Left ventricle myocardium superior (tissue), 1 donor: ENCODE measurements at regions not wholly inside any gene's neighbourhood (a gene's known extent, or its start where the extent isn't known, plus 50 kb on each side); places are given as distances from the start of the nearest gene placed in this dataset.
"Not testable (repeated sequence)": the region's sequence is repeated elsewhere in the genome, so short reads cannot be mapped to it uniquely, and the experiment has no call there.

Experiments used
- ATAC-seq: fragments of 200-7000 bp; cut with Tn5 transposase; one replicate; pipeline ENCODE4 v1.9.1; 2020; ENCODE audit warnings: mild to moderate bottlenecking, moderate library complexity
- DNase-seq: peaks from one replicate; pipeline ENCODE4 v3.0.0-alpha.2; 2020
- intact Hi-C: fragments of 100-400 bp; cut with micrococcal nuclease; formaldehyde crosslinking; loops from one replicate; pipeline ENCODE4 v1.11.0; 2022
- donor health status: DM: no; HTN: yes; CAD: no; lungs with severe emphysema.

GRCh38 chr10:125266541-125266940 is 106.2 kb upstream of the CTBP2 start:
- DNase-seq = no peak
- no peak for ATAC-seq
- intact Hi-C loops = no loop called here

DNA sequence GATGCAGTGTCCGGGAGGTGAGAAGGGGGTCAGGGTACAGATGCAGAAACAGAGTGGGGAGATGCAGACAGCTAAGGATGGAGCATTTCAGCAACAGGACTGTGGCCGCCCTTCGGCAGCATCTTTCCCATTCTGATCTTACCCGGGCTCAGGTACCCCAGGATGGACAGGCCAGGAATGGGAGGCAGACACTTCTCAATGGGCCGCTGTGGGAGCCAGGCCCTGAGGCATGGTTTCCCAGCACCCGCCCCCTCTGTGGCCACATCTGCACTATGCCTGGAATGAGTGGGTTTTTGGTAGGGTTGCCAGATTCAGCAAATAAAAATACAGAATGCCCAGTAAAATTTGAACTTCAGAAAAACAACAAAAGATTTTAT is 105.2 kb upstream of the CTBP2 start:
- DNase-seq (no peak), ATAC-seq (no peak)
- intact Hi-C loops = no loop called here

GRCh38 chr10:125264757-125265578 is 104.6 kb upstream of the CTBP2 start:
- DNase-seq (no peak), ATAC-seq (no peak)
- intact Hi-C loops = no loop called here

- intact Hi-C loops = no loop called here
- ATAC-seq = no peak
- DNase-seq = no peak
These were observed 103.7 kb upstream of the CTBP2 start for GRCh38 chr10:125264091-125264490.

GRCh38 chr10:125263551-125263950 is 103.2 kb upstream of the CTBP2 start:
- intact Hi-C loops = no loop called here
- no peak for ATAC-seq
- no peak for DNase-seq

GRCh38 chr10:125262920-125263319 is 102.6 kb upstream of the CTBP2 start:
- intact Hi-C loops = no loop called here
- no peak for DNase-seq
- no peak for ATAC-seq

DNA sequence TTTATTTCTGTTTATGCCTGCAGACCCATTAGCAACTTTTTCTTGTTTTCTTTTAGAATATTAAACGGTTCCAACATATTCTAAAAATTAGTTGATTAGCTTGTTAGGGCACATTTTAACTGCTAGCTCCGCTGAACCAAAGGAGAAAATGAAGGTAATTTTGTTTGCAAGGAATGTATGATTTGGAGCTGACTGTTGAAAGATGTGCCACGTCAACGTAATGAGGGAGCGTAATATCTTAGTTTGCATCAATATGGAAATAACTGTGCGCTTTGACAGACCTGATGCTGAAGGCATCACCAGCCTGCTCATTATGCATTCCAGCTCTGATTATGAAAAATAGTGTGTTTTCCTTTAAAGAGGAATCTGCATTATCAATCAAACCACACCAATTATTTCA is 102.0 kb upstream of the CTBP2 start:
- DNase-seq (no peak), ATAC-seq (no peak)
- intact Hi-C loops = no loop called here

GRCh38 chr10:125261491-125262186 is 101.3 kb upstream of the CTBP2 start:
- intact Hi-C loops = no loop called here
- DNase-seq (no peak), ATAC-seq (no peak)

- intact Hi-C loops = no loop called here
- DNase-seq (no peak), ATAC-seq (no peak)
These were observed 99.9 kb upstream of the CTBP2 start for GRCh38 chr10:125260260-125260659.

GRCh38 chr10:125259651-125260050 is 99.3 kb upstream of the CTBP2 start:
- ATAC-seq (no peak), DNase-seq (no peak)
- intact Hi-C loops = no loop called here

DNA sequence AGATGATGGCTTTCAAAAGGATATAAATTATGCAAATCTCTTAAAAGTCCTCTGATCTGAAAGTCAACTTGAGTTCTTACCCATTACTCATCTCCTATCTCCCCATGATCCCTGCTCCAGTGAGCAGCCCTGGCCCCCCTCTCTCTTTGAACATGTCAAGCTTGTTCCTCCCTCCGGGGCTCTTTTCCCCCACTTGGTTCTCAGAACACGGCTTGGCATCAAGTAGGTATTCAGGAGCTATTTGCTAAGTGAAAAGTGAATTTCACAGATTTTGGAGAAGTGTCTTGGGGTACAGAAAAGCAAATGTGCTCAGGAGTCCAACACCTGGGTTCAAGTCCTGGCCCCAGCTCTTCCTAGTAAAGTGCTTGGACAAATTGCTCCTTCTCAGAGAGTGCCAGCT is 98.3 kb upstream of the CTBP2 start:
- ATAC-seq (no peak), DNase-seq (no peak)
- intact Hi-C loops = no loop called here

- ATAC-seq (no peak), DNase-seq (no peak)
- intact Hi-C loops = no loop called here
These were observed 97.3 kb upstream of the CTBP2 start for GRCh38 chr10:125257521-125258108.

- intact Hi-C loops = no loop called here
- DNase-seq (no peak), ATAC-seq (no peak)
These were observed 95.7 kb upstream of the CTBP2 start for GRCh38 chr10:125256026-125256425.

GRCh38 chr10:125252937-125253336 is 92.6 kb upstream of the CTBP2 start:
- ATAC-seq = no peak
- intact Hi-C loops = no loop called here
- no peak for DNase-seq

DNA sequence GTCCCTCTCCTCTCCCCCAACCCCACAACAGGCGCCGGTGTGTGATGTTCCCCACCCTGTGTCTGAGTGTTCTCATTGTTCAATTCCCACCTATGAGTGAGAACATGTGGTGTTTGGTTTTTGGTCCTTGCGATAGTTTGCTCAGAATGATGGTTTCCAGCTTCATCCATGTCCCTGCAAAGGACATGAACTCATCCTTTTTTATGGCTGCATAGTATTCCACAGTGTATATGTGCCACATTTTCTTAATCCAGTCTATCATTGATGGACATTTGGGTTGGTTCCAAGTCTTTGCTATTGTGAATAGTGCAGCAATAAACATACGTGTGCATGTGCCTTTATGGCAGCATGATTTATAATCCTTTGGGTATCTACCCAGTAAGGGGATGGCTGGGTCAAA is 90.5 kb upstream of the CTBP2 start:
- intact Hi-C loops, DNase-seq, ATAC-seq: not testable (repeated sequence)

- no peak for ATAC-seq
- no peak for DNase-seq
- intact Hi-C loops = no loop called here
These were observed 89.6 kb upstream of the CTBP2 start for GRCh38 chr10:125249948-125250347.

DNA sequence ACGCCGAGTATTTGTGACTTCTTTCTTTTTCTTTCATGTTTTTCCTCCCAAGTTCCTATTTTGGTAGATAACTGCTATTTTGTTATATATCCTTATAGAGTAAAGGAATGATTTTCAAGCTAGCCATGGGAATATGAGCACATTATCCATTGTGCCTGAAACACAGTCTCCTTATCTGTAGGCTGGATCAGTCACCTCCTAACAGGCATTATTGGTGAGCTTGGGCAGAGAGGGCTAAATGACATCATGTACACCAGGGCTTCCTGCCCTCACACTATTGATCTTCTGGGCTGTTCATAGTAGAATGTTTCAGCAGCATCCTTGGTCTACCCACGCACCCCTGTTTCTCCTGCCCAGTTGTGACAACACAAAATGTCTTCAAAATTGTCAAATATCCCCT is 88.1 kb upstream of the CTBP2 start:
- ATAC-seq = no peak
- intact Hi-C loops = no loop called here

GRCh38 chr10:125247576-125247975 is 87.2 kb upstream of the CTBP2 start:
- ATAC-seq (no peak), DNase-seq (no peak)
- intact Hi-C loops = no loop called here

More for the DNA sequence above, 88.1 kb upstream of the CTBP2 start:
- DNase-seq = no peak

- ATAC-seq = no peak
- intact Hi-C loops = no loop called here
- DNase-seq = no peak
These were observed 83.3 kb upstream of the CTBP2 start for GRCh38 chr10:125243532-125244253.

GRCh38 chr10:125238682-125239081 is 78.3 kb upstream of the CTBP2 start:
- DNase-seq (no peak), ATAC-seq (no peak)
- intact Hi-C loops = no loop called here
